ENCODE measurements at regions not wholly inside any gene's neighbourhood (a gene's known extent, or its start where the extent isn't known, plus 50 kb on each side); places are given as distances from the start of the nearest gene placed in this dataset.

DNA sequence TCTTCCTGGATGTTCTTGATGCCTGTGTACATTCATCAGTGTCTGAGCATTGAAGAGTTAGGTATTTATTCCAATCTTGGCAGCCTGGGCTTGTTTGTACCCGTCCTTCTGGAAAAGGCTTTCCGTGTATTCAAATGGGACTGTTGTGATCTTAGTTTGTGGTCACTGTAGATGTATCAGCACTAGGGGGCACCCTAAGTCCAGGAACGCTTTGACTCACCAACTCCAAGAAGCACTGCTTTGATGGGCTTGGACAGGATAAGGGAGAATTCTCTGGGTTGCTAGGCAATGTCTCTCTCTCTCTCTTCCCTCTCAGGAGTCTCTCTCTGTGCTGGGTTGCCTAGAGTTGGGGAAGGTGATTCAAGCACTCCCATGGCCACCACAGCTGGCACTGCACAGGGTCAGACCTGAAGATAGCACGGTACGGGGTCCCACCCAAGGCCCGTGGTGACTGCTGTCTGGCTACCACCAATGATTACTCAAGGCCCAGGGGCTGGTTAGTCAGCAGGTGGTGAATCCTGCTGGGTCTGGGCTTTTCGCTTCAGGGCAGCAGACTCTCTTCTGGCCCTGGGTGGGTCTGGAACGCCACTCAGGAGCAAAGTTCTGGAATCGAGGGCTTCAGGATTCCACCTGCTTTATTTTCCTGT, 211.1 kb upstream of the RGS6 start:
- no peaks in the 10 kb centered on the region for H3K4me1 ChIP-seq (ENCODE audit: control insufficient read depth, insufficient read depth, low read length)
- no peaks in the 10 kb centered on the region for H3K27me3 ChIP-seq (ENCODE audit: control insufficient read depth, insufficient read depth, low read length)
- H3K9me3 ChIP-seq (ENCODE audit: control insufficient read depth, insufficient read depth, low read length): no peaks in the 10 kb centered on the region
- H3K36me3 ChIP-seq (ENCODE audit: control insufficient read depth, insufficient read depth, low read length): no peaks in the 10 kb centered on the region; the same call in 1 of the 2 replicates
- peak; percentile 73 for DNase-seq (ENCODE audit: low read depth, low spot score)
- no peak overlapping the region for H3K4me3 ChIP-seq (ENCODE audit: low read length)
- H3K27ac ChIP-seq (ENCODE audit: low read length): no peak overlapping the region
- WGBS (ENCODE audit: insufficient coverage, insufficient read length): no CpG with 5 or more reads among the region's 9 CpGs

DNA sequence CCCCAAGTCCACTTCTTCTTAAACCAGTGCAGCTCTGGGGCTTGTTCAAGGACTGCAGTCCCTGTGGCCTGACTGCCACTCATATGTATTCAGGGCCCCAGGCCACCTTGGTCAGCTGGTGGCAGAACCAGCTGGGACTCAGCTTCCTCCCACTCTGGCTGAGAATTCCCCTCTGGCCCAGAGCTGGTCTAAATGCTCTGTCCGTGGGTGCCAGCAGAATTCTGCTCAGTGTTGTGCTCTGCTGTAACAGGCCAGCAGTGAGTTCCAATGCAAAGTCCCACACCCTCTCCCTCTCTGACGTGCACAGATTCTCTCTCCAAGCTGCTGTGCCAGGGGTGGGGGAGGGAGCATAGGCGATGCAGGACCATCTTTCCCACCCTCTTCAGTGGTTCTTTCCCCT, 210.4 kb upstream of the RGS6 start:
- Histone ChIP-seq H3K4me3 (ENCODE audit: low read length) (no peak overlapping the region), H3K27ac (ENCODE audit: low read length) (no peak overlapping the region), H3K27me3 (ENCODE audit: control insufficient read depth, insufficient read depth, low read length) (no peaks in the 10 kb centered on the region), H3K4me1 (ENCODE audit: control insufficient read depth, insufficient read depth, low read length) (no peaks in the 10 kb centered on the region), H3K36me3 (ENCODE audit: control insufficient read depth, insufficient read depth, low read length) (no peaks in the 10 kb centered on the region; the same call in 1 of the 2 replicates), H3K9me3 (ENCODE audit: control insufficient read depth, insufficient read depth, low read length) (no peaks in the 10 kb centered on the region)
- no peak for DNase-seq (ENCODE audit: low read depth, low spot score)
- no CpG with 5 or more reads among the region's 3 CpGs for WGBS (ENCODE audit: insufficient coverage, insufficient read length)

DNA sequence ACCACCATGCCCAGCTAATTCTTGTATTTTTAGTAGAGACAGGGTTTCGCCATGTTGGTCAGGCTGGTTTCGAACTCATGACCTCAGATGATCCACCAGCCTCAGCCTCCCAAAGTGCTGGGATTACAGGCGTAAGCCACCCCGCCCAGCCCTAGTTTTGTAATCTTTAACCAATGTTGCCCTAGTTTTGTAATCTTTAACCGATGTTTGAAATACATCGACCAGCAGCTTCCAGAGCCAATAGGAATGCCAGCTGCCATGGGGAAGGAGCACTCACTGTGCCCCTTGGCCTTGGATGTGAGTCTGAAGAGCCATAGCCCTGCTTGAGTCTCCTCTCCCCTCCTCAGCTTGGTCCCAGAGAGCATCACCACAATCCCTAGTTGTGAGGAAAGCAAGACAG, 209.3 kb upstream of the RGS6 start:
- no peak overlapping the region for H3K27ac ChIP-seq (ENCODE audit: low read length)
- H3K36me3 ChIP-seq (ENCODE audit: control insufficient read depth, insufficient read depth, low read length): no peaks in the 10 kb centered on the region; the same call in 1 of the 2 replicates
- WGBS (ENCODE audit: insufficient coverage, insufficient read length): no CpG with 5 or more reads among the region's 6 CpGs
- H3K27me3 ChIP-seq (ENCODE audit: control insufficient read depth, insufficient read depth, low read length): no peaks in the 10 kb centered on the region
- no peaks in the 10 kb centered on the region for H3K9me3 ChIP-seq (ENCODE audit: control insufficient read depth, insufficient read depth, low read length)
- H3K4me3 ChIP-seq (ENCODE audit: low read length): no peak overlapping the region
- H3K4me1 ChIP-seq (ENCODE audit: control insufficient read depth, insufficient read depth, low read length): no peaks in the 10 kb centered on the region
- no peak for DNase-seq (ENCODE audit: low read depth, low spot score)

DNA sequence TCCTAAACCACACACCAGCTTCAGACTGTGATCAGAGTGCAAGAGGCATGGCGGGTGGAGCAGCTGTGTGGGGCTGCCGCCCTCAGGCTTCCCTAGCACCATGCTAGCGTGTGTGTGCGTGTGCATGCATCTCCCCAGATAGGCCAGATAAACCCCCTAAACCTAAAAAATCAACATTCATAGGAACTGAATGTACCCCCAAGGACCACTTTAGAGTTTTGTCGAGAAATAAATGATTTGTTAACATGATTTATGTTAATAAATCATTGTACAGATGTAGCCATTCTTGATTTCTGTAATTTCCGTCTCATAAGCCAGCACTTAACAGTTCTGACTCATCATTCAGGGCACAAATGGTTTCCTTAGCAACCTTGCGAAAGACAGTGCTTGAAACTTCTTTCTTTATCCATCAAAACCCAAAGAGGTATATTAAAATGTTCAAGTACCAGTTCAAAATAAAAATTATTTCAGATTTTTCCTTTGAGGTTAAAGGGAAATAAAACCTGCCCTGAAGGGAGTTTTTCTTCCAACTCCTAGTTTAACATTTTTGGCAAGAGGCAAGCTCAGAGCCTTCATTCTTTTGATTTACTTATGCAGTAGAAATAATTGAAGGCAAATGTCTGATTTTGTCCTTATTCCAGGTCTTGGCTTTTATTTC, 206.2 kb upstream of the RGS6 start:
- Histone ChIP-seq H3K9me3 (ENCODE audit: control insufficient read depth, insufficient read depth, low read length) (no peaks in the 10 kb centered on the region), H3K4me3 (ENCODE audit: low read length) (no peak overlapping the region), H3K27me3 (ENCODE audit: control insufficient read depth, insufficient read depth, low read length) (no peaks in the 10 kb centered on the region), H3K4me1 (ENCODE audit: control insufficient read depth, insufficient read depth, low read length) (no peaks in the 10 kb centered on the region), H3K36me3 (ENCODE audit: control insufficient read depth, insufficient read depth, low read length) (no peaks in the 10 kb centered on the region; the same call in 1 of the 2 replicates), H3K27ac (ENCODE audit: low read length) (no peak overlapping the region)
- no peak for DNase-seq (ENCODE audit: low read depth, low spot score)
- WGBS (ENCODE audit: insufficient coverage, insufficient read length): no CpG with 5 or more reads among the region's 7 CpGs

DNA sequence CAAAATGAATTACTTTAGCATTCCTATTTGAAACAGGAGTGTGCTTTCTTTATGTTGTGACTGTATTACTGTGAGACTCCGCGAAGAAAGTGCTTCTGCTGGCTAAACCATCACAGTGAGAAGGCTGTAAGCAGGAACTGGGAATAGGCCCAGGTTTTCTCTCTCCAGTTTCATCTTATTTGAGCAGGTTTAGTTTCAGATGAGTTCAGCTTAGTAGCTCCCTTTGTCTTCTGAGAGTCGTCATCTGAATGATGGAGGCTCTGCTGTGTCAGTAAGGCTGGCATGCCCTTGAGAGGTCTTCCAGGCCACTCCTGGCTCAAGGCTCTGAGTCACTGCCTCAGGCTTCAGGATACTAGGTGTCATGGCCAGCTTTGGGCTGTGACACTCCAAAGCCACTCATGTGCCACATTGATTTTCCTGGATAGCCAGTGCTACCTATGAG, 205.6 kb upstream of the RGS6 start:
- no peak for DNase-seq (ENCODE audit: low read depth, low spot score)
- no peaks in the 10 kb centered on the region for H3K27me3 ChIP-seq (ENCODE audit: control insufficient read depth, insufficient read depth, low read length)
- no peak overlapping the region for H3K27ac ChIP-seq (ENCODE audit: low read length)
- H3K9me3 ChIP-seq (ENCODE audit: control insufficient read depth, insufficient read depth, low read length): no peaks in the 10 kb centered on the region
- no peak overlapping the region for H3K4me3 ChIP-seq (ENCODE audit: low read length)
- no peaks in the 10 kb centered on the region for H3K4me1 ChIP-seq (ENCODE audit: control insufficient read depth, insufficient read depth, low read length)
- peaks cover 1% of the 10 kb centered on the region; the same call in 1 of the 2 replicates for H3K36me3 ChIP-seq (ENCODE audit: control insufficient read depth, insufficient read depth, low read length)
- WGBS (ENCODE audit: insufficient coverage, insufficient read length): no CpG with 5 or more reads among the region's 3 CpGs

DNA sequence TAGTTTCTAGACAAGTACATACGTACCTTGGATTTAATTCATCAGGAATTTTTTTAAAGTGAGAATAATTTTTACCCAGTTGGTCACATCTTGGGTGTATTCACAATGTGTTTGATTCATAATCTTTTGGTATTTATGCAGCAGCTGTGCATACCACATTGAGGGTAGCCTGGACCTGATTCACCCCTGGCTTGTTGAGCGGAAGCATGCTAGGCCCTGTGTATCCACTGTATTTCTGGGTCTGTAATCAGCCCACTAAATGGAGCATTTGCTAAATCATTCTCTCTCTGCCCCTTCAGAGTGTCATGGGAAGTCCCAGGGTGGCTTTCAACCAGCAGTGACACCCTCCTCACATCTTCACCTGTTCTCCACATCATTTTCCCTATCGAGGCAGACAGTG, 203.8 kb upstream of the RGS6 start:
- Histone ChIP-seq H3K27ac (ENCODE audit: low read length) (no peak overlapping the region), H3K36me3 (ENCODE audit: control insufficient read depth, insufficient read depth, low read length) (peaks cover 3% of the 10 kb centered on the region; the same call in 1 of the 2 replicates), H3K4me1 (ENCODE audit: control insufficient read depth, insufficient read depth, low read length) (no peaks in the 10 kb centered on the region), H3K4me3 (ENCODE audit: low read length) (no peak overlapping the region), H3K9me3 (ENCODE audit: control insufficient read depth, insufficient read depth, low read length) (no peaks in the 10 kb centered on the region), H3K27me3 (ENCODE audit: control insufficient read depth, insufficient read depth, low read length) (no peaks in the 10 kb centered on the region)
- DNase-seq (ENCODE audit: low read depth, low spot score): no peak
- WGBS (ENCODE audit: insufficient coverage, insufficient read length): no CpG with 5 or more reads among the region's 3 CpGs

DNA sequence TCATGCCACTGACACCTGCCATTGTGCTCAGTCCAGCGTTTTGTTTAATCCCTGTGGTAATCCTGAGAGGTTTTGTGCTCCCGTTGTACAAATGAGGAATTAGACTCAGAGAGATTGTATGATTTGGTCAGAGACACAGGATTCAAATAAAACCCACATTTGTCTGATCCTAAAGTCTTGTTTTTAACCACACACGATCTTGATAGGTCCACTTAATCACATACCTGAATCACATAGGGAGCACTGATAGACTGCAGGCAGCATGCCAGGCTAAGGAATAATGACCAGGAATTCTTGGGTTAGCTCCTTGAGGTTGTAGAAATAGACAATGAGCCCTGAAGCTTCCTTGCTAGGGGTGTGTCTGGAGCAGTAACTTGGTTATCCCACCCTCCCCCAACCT, 202.6 kb upstream of the RGS6 start:
- H3K27ac ChIP-seq (ENCODE audit: low read length): no peak overlapping the region
- no peaks in the 10 kb centered on the region for H3K27me3 ChIP-seq (ENCODE audit: control insufficient read depth, insufficient read depth, low read length)
- no peak overlapping the region for H3K4me3 ChIP-seq (ENCODE audit: low read length)
- no peak for DNase-seq (ENCODE audit: low read depth, low spot score)
- no peaks in the 10 kb centered on the region for H3K4me1 ChIP-seq (ENCODE audit: control insufficient read depth, insufficient read depth, low read length)
- WGBS (ENCODE audit: insufficient coverage, insufficient read length): no CpG with 5 or more reads among the region's 3 CpGs
- no peaks in the 10 kb centered on the region for H3K9me3 ChIP-seq (ENCODE audit: control insufficient read depth, insufficient read depth, low read length)
- peaks cover 9% of the 10 kb centered on the region; the same call in 1 of the 2 replicates for H3K36me3 ChIP-seq (ENCODE audit: control insufficient read depth, insufficient read depth, low read length)

DNA sequence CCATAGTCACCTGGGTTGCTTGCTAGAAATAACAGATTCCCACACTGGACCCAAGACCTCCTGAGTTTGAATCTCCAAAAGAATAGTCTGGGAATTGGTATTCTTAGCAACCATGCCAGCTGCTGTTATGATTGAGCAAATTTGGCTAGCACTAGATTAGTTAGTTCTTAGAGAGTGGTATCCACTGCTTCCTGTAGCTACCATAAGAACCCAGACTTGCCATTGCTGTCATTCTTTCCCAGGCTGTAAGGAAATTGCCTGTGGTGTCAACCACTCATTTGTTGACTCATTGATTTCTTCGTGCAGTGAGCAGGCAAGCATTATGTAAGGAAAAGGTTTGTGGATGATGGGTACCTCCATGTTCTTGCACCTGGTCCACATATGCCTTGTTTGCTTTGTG, 201.8 kb upstream of the RGS6 start:
- Histone ChIP-seq H3K27ac (ENCODE audit: low read length) (no peak overlapping the region), H3K4me3 (ENCODE audit: low read length) (no peak overlapping the region), H3K36me3 (ENCODE audit: control insufficient read depth, insufficient read depth, low read length) (peaks cover 13% of the 10 kb centered on the region; the same call in 1 of the 2 replicates), H3K27me3 (ENCODE audit: control insufficient read depth, insufficient read depth, low read length) (no peaks in the 10 kb centered on the region), H3K4me1 (ENCODE audit: control insufficient read depth, insufficient read depth, low read length) (no peaks in the 10 kb centered on the region), H3K9me3 (ENCODE audit: control insufficient read depth, insufficient read depth, low read length) (no peaks in the 10 kb centered on the region)
- no peak for DNase-seq (ENCODE audit: low read depth, low spot score)
- WGBS (ENCODE audit: insufficient coverage, insufficient read length): no CpG with 5 or more reads among the region's 1 CpG

DNA sequence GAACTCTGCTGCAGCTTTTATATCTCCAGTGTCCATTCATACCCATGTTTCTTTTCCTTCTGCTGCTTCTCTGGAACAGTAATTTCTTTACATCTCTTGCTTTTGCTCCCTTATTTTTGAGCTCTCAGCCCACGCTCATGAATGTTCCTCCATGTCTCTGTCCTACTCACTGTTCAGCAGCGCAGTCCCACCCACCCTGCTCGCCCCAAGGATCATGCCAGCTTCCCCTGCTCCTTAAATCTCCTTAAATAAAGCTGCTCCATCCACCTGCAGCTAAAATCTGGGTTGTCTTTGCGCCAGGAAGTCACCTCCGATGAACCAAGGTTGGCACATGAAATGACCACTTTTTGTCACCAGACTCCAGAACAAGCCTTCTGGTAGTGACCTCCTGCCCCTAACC, 201.1 kb upstream of the RGS6 start:
- H3K4me1 ChIP-seq (ENCODE audit: control insufficient read depth, insufficient read depth, low read length): no peaks in the 10 kb centered on the region
- H3K27me3 ChIP-seq (ENCODE audit: control insufficient read depth, insufficient read depth, low read length): no peaks in the 10 kb centered on the region
- no peaks in the 10 kb centered on the region for H3K9me3 ChIP-seq (ENCODE audit: control insufficient read depth, insufficient read depth, low read length)
- no peak overlapping the region for H3K27ac ChIP-seq (ENCODE audit: low read length)
- no peak overlapping the region for H3K4me3 ChIP-seq (ENCODE audit: low read length)
- H3K36me3 ChIP-seq (ENCODE audit: control insufficient read depth, insufficient read depth, low read length): peaks cover 13% of the 10 kb centered on the region; the same call in 1 of the 2 replicates
- DNase-seq (ENCODE audit: low read depth, low spot score): no peak
- WGBS (ENCODE audit: insufficient coverage, insufficient read length): no CpG with 5 or more reads among the region's 5 CpGs

DNA sequence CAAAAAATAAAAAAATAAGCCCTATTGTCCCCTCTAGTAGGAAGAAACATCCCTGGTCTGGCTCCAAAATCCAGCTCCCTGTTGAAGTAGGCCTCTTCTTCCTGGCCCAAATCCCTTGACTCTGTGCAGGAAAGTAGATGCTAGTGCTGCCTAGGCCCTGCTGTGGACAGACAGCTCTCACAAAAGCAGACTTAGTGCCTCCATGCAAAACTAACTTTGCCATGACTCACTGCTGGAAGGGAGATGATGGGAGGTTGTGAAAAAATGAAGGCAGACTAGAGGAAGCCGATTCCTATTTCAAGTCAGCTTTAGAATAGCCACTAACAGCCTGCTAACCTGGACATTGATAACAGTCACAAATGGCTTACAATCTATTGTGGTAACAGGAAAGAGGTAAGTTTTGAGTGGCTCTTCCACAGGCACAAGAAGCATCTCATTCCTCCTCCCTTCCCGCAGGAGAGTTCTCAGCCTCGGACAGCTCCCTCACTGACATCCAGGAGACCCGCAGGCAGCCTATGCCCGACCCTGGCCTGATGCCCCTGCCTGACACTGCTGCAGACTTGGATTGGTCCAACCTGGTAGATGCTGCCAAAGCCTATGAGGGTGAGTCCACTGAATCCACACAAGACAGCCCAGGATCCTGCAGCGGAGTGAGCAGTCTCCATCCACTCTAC, 198.9 kb upstream of the RGS6 start:
- Histone ChIP-seq H3K4me1 (ENCODE audit: control insufficient read depth, insufficient read depth, low read length) (no peaks in the 10 kb centered on the region; the same call in 1 of the 2 replicates), H3K27ac (ENCODE audit: low read length) (no peak overlapping the region), H3K4me3 (ENCODE audit: low read length) (no peak overlapping the region), H3K9me3 (ENCODE audit: control insufficient read depth, insufficient read depth, low read length) (no peaks in the 10 kb centered on the region), H3K36me3 (ENCODE audit: control insufficient read depth, insufficient read depth, low read length) (peaks cover 13% of the 10 kb centered on the region; the same call in 1 of the 2 replicates), H3K27me3 (ENCODE audit: control insufficient read depth, insufficient read depth, low read length) (no peaks in the 10 kb centered on the region)
- WGBS (ENCODE audit: insufficient coverage, insufficient read length): no CpG with 5 or more reads among the region's 6 CpGs
- no peak for DNase-seq (ENCODE audit: low read depth, low spot score)
